GM12891 (cell line): ENCODE measurements at regions not wholly inside any gene's neighbourhood (a gene's known extent, or its start where the extent isn't known, plus 50 kb on each side); places are given as distances from the start of the nearest gene placed in this dataset.

Source experiments
- POLR2A ChIP-seq: IDR thresholded peaks from 2 replicates; pipeline ENCODE4 v1.6.1; 2011; ENCODE audit warnings: low read depth, low read length, control low read depth
- POLR2AphosphoS5 ChIP-seq: IDR thresholded peaks from 2 replicates; pipeline ENCODE4 v1.6.1; 2011; ENCODE audit warnings: low read depth, low read length, control low read depth
- TAF1 ChIP-seq: IDR thresholded peaks from 2 replicates; pipeline ENCODE4 v1.6.1; 2011; ENCODE audit warnings: low read depth, low read length, control low read depth

DNA sequence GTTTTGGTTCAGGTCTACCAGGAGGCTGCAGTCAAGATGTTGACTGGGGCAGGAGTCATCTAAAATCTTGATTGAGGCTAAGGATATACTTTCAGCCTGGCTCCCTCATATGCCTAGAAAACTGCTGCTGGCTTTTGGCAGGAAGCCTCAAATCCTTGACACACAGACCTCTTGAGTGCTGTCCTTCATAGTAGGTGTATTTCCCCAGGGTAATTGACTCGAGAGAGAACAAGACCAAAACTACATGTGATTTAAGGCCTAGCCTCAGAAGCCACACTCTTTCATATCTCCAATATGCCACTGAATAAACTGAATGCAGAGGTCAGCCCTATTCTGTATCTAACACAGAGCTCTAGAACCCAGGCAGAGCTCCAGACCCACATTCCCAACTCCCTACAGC lies 402.3 kb upstream of the ADAMTS16 start:
- TF ChIP-seq POLR2A (no peak), POLR2AphosphoS5 (no peak), TAF1 (no peak)
